ENCODE measurements at regions not wholly inside any gene's neighbourhood (a gene's known extent, or its start where the extent isn't known, plus 50 kb on each side); places are given as distances from the start of the nearest gene placed in this dataset.

GRCh38 chr5:143671021-143671420 lies 140.9 kb upstream of the HMHB1 start:
- Histone ChIP-seq H3K36me3 (no peaks in the 10 kb centered on the region), H3K9me3 (ENCODE audit: low read depth) (no peaks in the 10 kb centered on the region), H3F3A (ENCODE audit: low read depth) (no peaks in the 10 kb centered on the region), H3K4me3 (no peak overlapping the region), H3K4me2 (no peak overlapping the region), H2AFZ (replicated peaks) (no peak overlapping the region), H3K27me3 (no peaks in the 10 kb centered on the region), H3K9ac (no peak overlapping the region), H3K4me1 (peaks cover 4% of the 10 kb centered on the region), H3K27ac (no peak overlapping the region), H3K79me2 (ENCODE audit: low read depth) (no peaks in the 10 kb centered on the region), H4K20me1 (ENCODE audit: low read depth) (no peaks in the 10 kb centered on the region)
- no peaks in the 10 kb centered on the region for H3K4me1 Mint-ChIP-seq
- TF ChIP-seq, protein P1, sequence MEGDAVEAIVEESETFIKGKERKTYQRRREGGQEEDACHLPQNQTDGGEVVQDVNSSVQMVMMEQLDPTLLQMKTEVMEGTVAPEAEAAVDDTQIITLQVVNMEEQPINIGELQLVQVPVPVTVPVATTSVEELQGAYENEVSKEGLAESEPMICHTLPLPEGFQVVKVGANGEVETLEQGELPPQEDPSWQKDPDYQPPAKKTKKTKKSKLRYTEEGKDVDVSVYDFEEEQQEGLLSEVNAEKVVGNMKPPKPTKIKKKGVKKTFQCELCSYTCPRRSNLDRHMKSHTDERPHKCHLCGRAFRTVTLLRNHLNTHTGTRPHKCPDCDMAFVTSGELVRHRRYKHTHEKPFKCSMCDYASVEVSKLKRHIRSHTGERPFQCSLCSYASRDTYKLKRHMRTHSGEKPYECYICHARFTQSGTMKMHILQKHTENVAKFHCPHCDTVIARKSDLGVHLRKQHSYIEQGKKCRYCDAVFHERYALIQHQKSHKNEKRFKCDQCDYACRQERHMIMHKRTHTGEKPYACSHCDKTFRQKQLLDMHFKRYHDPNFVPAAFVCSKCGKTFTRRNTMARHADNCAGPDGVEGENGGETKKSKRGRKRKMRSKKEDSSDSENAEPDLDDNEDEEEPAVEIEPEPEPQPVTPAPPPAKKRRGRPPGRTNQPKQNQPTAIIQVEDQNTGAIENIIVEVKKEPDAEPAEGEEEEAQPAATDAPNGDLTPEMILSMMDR (IDR thresholded peaks at IDR 0.05): no peak
- TF ChIP-seq EZH2 (IDR thresholded peaks at IDR 0.05): no peak
- TF ChIP-seq EZH2phosphoT487 (IDR thresholded peaks at IDR 0.05): no peak
- H3K36me3 Mint-ChIP-seq: no peaks in the 10 kb centered on the region
- no peaks in the 10 kb centered on the region for H3K27me3 Mint-ChIP-seq (ENCODE audit: insufficient read depth, low read depth)
- H3K9me3 Mint-ChIP-seq: no peaks in the 10 kb centered on the region
- no peak for DNase-seq (ENCODE audit: low spot score)
- H3K4me3 Mint-ChIP-seq: no peak overlapping the region
- H3K27ac Mint-ChIP-seq: no peak overlapping the region

GRCh38 chr5:143665866-143666265 lies 146.1 kb upstream of the HMHB1 start:
- Mint-ChIP-seq H3K4me3 (no peak overlapping the region), H3K9me3 (no peaks in the 10 kb centered on the region), H3K27ac (no peak overlapping the region), H3K36me3 (no peaks in the 10 kb centered on the region), H3K4me1 (no peaks in the 10 kb centered on the region), H3K27me3 (ENCODE audit: insufficient read depth, low read depth) (no peaks in the 10 kb centered on the region)
- no peak overlapping the region for H3K4me3 ChIP-seq
- H3K9ac ChIP-seq: no peak overlapping the region
- no peaks in the 10 kb centered on the region for H3K36me3 ChIP-seq
- TF ChIP-seq, protein P1 (IDR thresholded peaks at IDR 0.05): no peak
- no peak for TF ChIP-seq EZH2phosphoT487 (IDR thresholded peaks at IDR 0.05)
- no peaks in the 10 kb centered on the region for H3K27me3 ChIP-seq
- no peaks in the 10 kb centered on the region for H3K79me2 ChIP-seq (ENCODE audit: low read depth)
- no peaks in the 10 kb centered on the region for H3K9me3 ChIP-seq (ENCODE audit: low read depth)
- no peaks in the 10 kb centered on the region for H3F3A ChIP-seq (ENCODE audit: low read depth)
- H3K27ac ChIP-seq: no peak overlapping the region
- no peak overlapping the region for H2AFZ ChIP-seq (replicated peaks)
- H3K4me2 ChIP-seq: no peak overlapping the region
- DNase-seq (ENCODE audit: low spot score): no peak
- no peaks in the 10 kb centered on the region for H3K4me1 ChIP-seq
- no peaks in the 10 kb centered on the region for H4K20me1 ChIP-seq (ENCODE audit: low read depth)

DNA sequence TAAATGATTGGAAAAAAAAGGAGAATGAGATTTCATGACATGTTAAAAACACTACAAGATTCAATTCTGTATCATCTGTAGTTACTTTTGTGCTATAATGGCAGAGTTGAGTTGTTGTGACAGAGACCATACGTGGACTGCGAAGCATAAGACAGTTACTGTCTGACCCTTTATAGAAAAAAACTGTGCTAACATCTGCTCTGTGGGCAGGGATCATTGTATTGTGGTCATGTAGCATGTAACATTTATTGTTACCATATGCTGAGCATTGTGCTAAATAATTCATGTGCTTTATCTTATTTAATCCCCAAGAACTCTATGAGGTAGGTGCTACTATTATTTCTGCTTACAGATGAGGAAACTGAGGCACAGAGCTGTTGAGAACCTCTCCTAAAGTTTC lies 147.3 kb upstream of the HMHB1 start:
- no peaks in the 10 kb centered on the region for H4K20me1 ChIP-seq (ENCODE audit: low read depth)
- Mint-ChIP-seq H3K9me3 (no peaks in the 10 kb centered on the region), H3K27ac (no peak overlapping the region), H3K27me3 (ENCODE audit: insufficient read depth, low read depth) (no peaks in the 10 kb centered on the region), H3K36me3 (no peaks in the 10 kb centered on the region), H3K4me3 (no peak overlapping the region), H3K4me1 (no peaks in the 10 kb centered on the region)
- no peak overlapping the region for H3K4me3 ChIP-seq
- no peaks in the 10 kb centered on the region for H3K36me3 ChIP-seq
- no peaks in the 10 kb centered on the region for H3K4me1 ChIP-seq
- H2AFZ ChIP-seq (replicated peaks): no peak overlapping the region
- no peak overlapping the region for H3K9ac ChIP-seq
- no peak for DNase-seq (ENCODE audit: low spot score)
- TF ChIP-seq, protein P1 (IDR thresholded peaks at IDR 0.05): no peak
- TF ChIP-seq EZH2phosphoT487 (IDR thresholded peaks at IDR 0.05) (no peak), EZH2 (IDR thresholded peaks at IDR 0.05) (no peak)
- H3K4me2 ChIP-seq: no peak overlapping the region
- H3K79me2 ChIP-seq (ENCODE audit: low read depth): no peaks in the 10 kb centered on the region
- no peaks in the 10 kb centered on the region for H3K27me3 ChIP-seq
- H3K9me3 ChIP-seq (ENCODE audit: low read depth): no peaks in the 10 kb centered on the region
- H3K27ac ChIP-seq: no peak overlapping the region
- no peaks in the 10 kb centered on the region for H3F3A ChIP-seq (ENCODE audit: low read depth)

DNA sequence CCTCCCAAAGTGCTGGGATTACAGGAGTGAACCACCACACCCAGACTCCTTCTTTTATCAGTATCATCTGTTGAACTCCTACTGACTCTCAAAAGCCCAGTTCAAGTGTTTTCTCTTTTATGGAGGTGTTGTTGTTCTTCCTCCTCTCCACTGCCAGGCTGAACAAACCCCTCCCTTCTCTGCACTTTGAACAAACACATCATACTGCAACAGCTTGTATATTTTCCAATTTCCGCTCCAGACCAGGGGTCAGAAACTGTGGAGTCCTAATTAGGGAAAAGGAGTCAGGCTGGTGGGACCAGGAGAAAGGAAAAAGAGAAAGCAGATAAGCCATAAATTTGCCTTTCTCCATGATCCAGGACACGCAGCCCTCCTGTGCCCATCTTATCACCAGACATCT lies 148.1 kb upstream of the HMHB1 start:
- H3K27ac Mint-ChIP-seq: no peak overlapping the region
- no peaks in the 10 kb centered on the region for H3K36me3 Mint-ChIP-seq

More for the DNA sequence above, 148.1 kb upstream of the HMHB1 start:
- no peak for DNase-seq (ENCODE audit: low spot score)
- no peaks in the 10 kb centered on the region for H3K4me1 ChIP-seq
- no peaks in the 10 kb centered on the region for H3K9me3 ChIP-seq (ENCODE audit: low read depth)
- Mint-ChIP-seq H3K4me3 (no peak overlapping the region), H3K4me1 (no peaks in the 10 kb centered on the region), H3K27me3 (ENCODE audit: insufficient read depth, low read depth) (no peaks in the 10 kb centered on the region), H3K9me3 (no peaks in the 10 kb centered on the region)
- H3K27ac ChIP-seq: no peak overlapping the region
- H3F3A ChIP-seq (ENCODE audit: low read depth): no peaks in the 10 kb centered on the region
- no peak for TF ChIP-seq EZH2 (IDR thresholded peaks at IDR 0.05)
- H3K4me2 ChIP-seq: no peak overlapping the region
- no peaks in the 10 kb centered on the region for H3K27me3 ChIP-seq
- H4K20me1 ChIP-seq (ENCODE audit: low read depth): no peaks in the 10 kb centered on the region
- H3K4me3 ChIP-seq: no peak overlapping the region
- H2AFZ ChIP-seq (replicated peaks): no peak overlapping the region
- H3K9ac ChIP-seq: no peak overlapping the region
- H3K79me2 ChIP-seq (ENCODE audit: low read depth): no peaks in the 10 kb centered on the region
- H3K36me3 ChIP-seq: no peaks in the 10 kb centered on the region
